ENCODE measurements at regions not wholly inside any gene's neighbourhood (a gene's known extent, or its start where the extent isn't known, plus 50 kb on each side); places are given as distances from the start of the nearest gene placed in this dataset.
"Not testable (repeated sequence)": the region's sequence is repeated elsewhere in the genome, so short reads cannot be mapped to it uniquely, and the experiment has no call there.

DNA sequence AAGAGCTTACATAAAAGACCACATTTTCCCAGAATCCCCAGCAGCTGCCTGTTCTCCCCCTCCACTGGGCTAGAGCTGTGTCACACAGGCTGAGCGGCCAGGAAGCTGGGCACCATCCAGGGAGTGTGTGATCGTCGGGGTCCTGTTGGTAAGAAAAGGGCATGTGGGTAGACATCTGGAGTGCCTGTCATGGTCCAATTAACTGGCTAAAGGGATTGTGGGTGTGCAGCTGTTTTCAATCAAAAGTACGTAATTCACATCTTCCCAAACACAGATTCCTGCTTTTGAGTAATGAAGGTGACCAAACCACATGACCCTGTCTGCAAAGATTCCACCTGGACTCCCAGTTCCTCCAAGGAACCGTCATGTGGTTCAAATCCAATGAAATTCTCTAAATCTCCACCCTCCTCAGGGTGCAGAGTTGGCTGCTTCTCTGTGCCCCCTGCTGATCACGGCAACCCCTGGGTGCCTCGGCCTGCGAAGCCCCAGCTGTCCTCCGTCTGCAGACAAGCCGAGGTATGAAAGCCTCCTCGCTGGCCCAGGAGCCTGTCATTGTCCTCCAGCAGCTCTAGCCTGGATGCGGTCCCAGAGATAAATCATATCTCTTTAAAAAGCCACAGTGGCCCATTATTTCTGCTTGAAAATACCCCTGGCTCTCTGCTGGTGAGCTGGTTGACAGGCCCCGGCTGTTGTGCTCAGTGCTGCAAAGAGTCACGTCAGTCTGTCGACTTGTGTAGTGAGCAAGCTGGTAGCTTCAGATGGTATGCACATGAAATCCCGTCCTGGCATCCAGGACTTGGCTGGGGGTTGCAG is 172.9 kb upstream of the SULF2 start:
- TF ChIP-seq POLR2A (IDR thresholded peaks at IDR 0.05; ENCODE audit: low read depth, low read length); ATF3 (IDR thresholded peaks at IDR 0.05; ENCODE audit: borderline replicate concordance, extremely low read depth, low read depth, low read length): not testable (repeated sequence)
- TF ChIP-seq, protein P1, sequence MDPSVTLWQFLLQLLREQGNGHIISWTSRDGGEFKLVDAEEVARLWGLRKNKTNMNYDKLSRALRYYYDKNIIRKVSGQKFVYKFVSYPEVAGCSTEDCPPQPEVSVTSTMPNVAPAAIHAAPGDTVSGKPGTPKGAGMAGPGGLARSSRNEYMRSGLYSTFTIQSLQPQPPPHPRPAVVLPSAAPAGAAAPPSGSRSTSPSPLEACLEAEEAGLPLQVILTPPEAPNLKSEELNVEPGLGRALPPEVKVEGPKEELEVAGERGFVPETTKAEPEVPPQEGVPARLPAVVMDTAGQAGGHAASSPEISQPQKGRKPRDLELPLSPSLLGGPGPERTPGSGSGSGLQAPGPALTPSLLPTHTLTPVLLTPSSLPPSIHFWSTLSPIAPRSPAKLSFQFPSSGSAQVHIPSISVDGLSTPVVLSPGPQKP (IDR thresholded peaks at IDR 0.05; ENCODE audit: low read depth, low read length) = not testable (repeated sequence)
- TF ChIP-seq, protein P2, sequence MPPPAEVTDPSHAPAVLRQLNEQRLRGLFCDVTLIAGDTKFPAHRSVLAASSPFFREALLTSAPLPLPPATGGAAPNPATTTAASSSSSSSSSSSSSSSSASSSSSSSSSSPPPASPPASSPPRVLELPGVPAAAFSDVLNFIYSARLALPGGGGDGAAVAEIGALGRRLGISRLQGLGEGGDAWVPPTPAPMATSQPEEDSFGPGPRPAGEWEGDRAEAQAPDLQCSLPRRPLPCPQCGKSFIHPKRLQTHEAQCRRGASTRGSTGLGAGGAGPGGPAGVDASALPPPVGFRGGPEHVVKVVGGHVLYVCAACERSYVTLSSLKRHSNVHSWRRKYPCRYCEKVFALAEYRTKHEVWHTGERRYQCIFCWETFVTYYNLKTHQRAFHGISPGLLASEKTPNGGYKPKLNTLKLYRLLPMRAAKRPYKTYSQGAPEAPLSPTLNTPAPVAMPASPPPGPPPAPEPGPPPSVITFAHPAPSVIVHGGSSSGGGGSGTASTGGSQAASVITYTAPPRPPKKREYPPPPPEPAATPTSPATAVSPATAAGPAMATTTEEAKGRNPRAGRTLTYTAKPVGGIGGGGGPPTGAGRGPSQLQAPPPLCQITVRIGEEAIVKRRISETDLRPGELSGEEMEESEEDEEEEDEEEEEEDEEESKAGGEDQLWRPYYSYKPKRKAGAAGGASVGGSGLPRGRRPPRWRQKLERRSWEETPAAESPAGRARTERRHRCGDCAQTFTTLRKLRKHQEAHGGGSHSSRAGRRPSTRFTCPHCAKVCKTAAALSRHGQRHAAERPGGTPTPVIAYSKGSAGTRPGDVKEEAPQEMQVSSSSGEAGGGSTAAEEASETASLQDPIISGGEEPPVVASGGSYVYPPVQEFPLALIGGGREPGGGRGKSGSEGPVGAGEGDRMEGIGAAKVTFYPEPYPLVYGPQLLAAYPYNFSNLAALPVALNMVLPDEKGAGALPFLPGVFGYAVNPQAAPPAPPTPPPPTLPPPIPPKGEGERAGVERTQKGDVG (CRISPR knock-in tag; IDR thresholded peaks at IDR 0.05) = not testable (repeated sequence)
